Mucosa of gallbladder (tissue), 1 donor: ENCODE measurements at regions not wholly inside any gene's neighbourhood (a gene's known extent, or its start where the extent isn't known, plus 50 kb on each side); places are given as distances from the start of the nearest gene placed in this dataset.
"Not testable (repeated sequence)": the region's sequence is repeated elsewhere in the genome, so short reads cannot be mapped to it uniquely, and the experiment has no call there.

Experiments
- DNase-seq: peaks from one replicate; pipeline ENCODE4 v3.0.0-alpha.2; 2020; ENCODE audit warnings: low spot score
- donor health status: DM: no; HTN: no; CAD: no.

GRCh38 chr7:13092708-13093005 is 405.2 kb downstream of the ARL4A start:
- DNase-seq, result no peak

GRCh38 chr7:13093160-13093559 is 405.7 kb downstream of the ARL4A start:
- no peak for DNase-seq

- no peak for DNase-seq
Measured at GRCh38 chr7:13097499-13097898, 410.1 kb downstream of the ARL4A start.

- no peak for DNase-seq
Measured at GRCh38 chr7:13098161-13098560, 410.7 kb downstream of the ARL4A start.

GRCh38 chr7:13099154-13099795 is 411.8 kb downstream of the ARL4A start:
- DNase-seq, result no peak

GRCh38 chr7:13104128-13104527 is 416.7 kb downstream of the ARL4A start:
- DNase-seq, result no peak

- no peak for DNase-seq
Measured at GRCh38 chr7:13105209-13105608, 417.8 kb downstream of the ARL4A start.

- no peak for DNase-seq
Measured at GRCh38 chr7:13106513-13106912, 419.1 kb downstream of the ARL4A start.

GRCh38 chr7:13107291-13107690 is 419.9 kb downstream of the ARL4A start:
- no peak for DNase-seq

- DNase-seq, result no peak
Measured at GRCh38 chr7:13108061-13108460, 420.6 kb downstream of the ARL4A start.

- no peak for DNase-seq
Measured at GRCh38 chr7:13109201-13109600, 421.8 kb downstream of the ARL4A start.

GRCh38 chr7:13110107-13110506 is 422.7 kb downstream of the ARL4A start:
- no peak for DNase-seq

GRCh38 chr7:13111230-13111629 is 423.8 kb downstream of the ARL4A start:
- no peak for DNase-seq

- DNase-seq, result not testable (repeated sequence)
Measured at GRCh38 chr7:13114240-13114639, 426.8 kb downstream of the ARL4A start.

GRCh38 chr7:13115157-13115772 is 427.8 kb downstream of the ARL4A start:
- no peak for DNase-seq

- DNase-seq, result no peak
Measured at GRCh38 chr7:13115855-13116254, 428.4 kb downstream of the ARL4A start.

- no peak for DNase-seq
Measured at GRCh38 chr7:13117103-13117502, 429.7 kb downstream of the ARL4A start.

- DNase-seq, result no peak
Measured at GRCh38 chr7:13117592-13117991, 430.2 kb downstream of the ARL4A start.

- not testable (repeated sequence) for DNase-seq
Measured at GRCh38 chr7:13124629-13125028, 437.2 kb downstream of the ARL4A start.

- no peak for DNase-seq
Measured at GRCh38 chr7:13126347-13126746, 438.9 kb downstream of the ARL4A start.

GRCh38 chr7:13130321-13130720 is 442.9 kb downstream of the ARL4A start:
- DNase-seq, result no peak

GRCh38 chr7:13130906-13131305 is 443.5 kb downstream of the ARL4A start:
- not testable (repeated sequence) for DNase-seq

GRCh38 chr7:13132314-13132713 is 444.9 kb downstream of the ARL4A start:
- no peak for DNase-seq

- DNase-seq, result not testable (repeated sequence)
Measured at GRCh38 chr7:13136345-13136744, 448.9 kb downstream of the ARL4A start.
